ENCODE measurements at regions not wholly inside any gene's neighbourhood (a gene's known extent, or its start where the extent isn't known, plus 50 kb on each side); places are given as distances from the start of the nearest gene placed in this dataset.

GRCh38 chr3:22118542-22118941 lies 367.5 kb upstream of the ZNF385D start:
- TF ChIP-seq POLR2A (IDR thresholded peaks at IDR 0.05) (no peak), CTCF (IDR thresholded peaks at IDR 0.05) (no peak), POLR2AphosphoS5 (IDR thresholded peaks at IDR 0.05) (no peak)
